Activated CD4-positive, alpha-beta T cell treated with anti-CD3 and anti-CD28 coated beads for 36 hours (primary cell): ENCODE measurements at regions not wholly inside any gene's neighbourhood (a gene's known extent, or its start where the extent isn't known, plus 50 kb on each side); places are given as distances from the start of the nearest gene placed in this dataset.
"Not testable (repeated sequence)": the region's sequence is repeated elsewhere in the genome, so short reads cannot be mapped to it uniquely, and the experiment has no call there.

Experiments
- ATAC-seq: fragments of 200-7000 bp; cut with Tn5 transposase; one replicate; pipeline ENCODE4 v1.10.0; 2021; ENCODE audit warnings: mild to moderate bottlenecking, moderate library complexity
- CTCF ChIA-PET: fragments of 350-600 bp; sonication (Branson Sonifier 250); formaldehyde crosslinking; loops from one replicate; lab custom pipeline; 2021; ENCODE audit warnings: antibody characterized with exemption; lab: Charles Lee
- POLR2A ChIA-PET: fragments of 350-600 bp; sonication (Branson Sonifier 250); formaldehyde crosslinking; loops from one replicate; lab custom pipeline; 2021; ENCODE audit warnings: antibody characterized with exemption, inconsistent platforms; lab: Charles Lee
- DNase-seq: peaks from one replicate; pipeline ENCODE4 v3.0.0-alpha.2; 2020
- H3K27ac Mint-ChIP-seq: one replicate; pipeline ENCODE4 v1.8.0; 2021; ENCODE audit warnings: mixed read lengths
- H3K27me3 Mint-ChIP-seq: one replicate; pipeline ENCODE4 v1.8.0; 2021; ENCODE audit warnings: mixed read lengths
- H3K36me3 Mint-ChIP-seq: one replicate; pipeline ENCODE4 v1.8.0; 2021; ENCODE audit warnings: low read depth, mixed read lengths
- H3K4me1 Mint-ChIP-seq: one replicate; pipeline ENCODE4 v1.8.0; 2021; ENCODE audit warnings: mixed read lengths
- H3K4me3 Mint-ChIP-seq: one replicate; pipeline ENCODE4 v1.8.0; 2021; ENCODE audit warnings: mild to moderate bottlenecking, moderate library complexity, mixed read lengths
- H3K9me3 Mint-ChIP-seq: one replicate; pipeline ENCODE4 v1.8.0; 2021; ENCODE audit warnings: low read depth, mixed read lengths
- intact Hi-C, 2 experiments: fragments of 100-400 bp; cut with DNase I in 1 of 2; cut with micrococcal nuclease in 1 of 2; formaldehyde crosslinking; loops; one replicate each; pipeline versions ENCODE4 v1.14.2 to v1.15.1; 2022 to 2024; cut with DNase I, micrococcal nuclease

DNA sequence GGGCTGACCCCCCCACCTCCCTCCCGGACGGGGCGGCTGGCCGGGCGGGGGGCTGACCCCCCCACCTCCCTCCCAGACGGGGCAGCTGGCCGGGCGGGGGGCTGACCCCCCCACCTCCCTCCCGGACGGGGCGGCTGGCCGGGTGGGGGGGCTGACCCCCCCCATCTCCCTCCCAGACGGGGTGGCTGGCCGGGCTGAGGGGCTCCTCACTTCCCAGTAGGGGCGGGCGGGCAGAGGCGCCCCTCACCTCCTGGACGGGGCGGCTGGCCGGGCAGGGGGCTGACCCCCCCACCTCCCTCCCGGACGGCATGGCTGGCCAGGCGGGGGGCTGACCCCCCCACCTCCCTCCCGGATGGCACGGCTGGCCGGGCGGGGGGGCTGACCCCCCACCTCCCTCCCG lies 115.7 kb downstream of the MIAT start:
- H3K4me3 Mint-ChIP-seq, H3K27me3 Mint-ChIP-seq, H3K4me1 Mint-ChIP-seq, POLR2A ChIA-PET, intact Hi-C loops, DNase-seq, ATAC-seq, H3K9me3 Mint-ChIP-seq, CTCF ChIA-PET, H3K27ac Mint-ChIP-seq: not testable (repeated sequence)
- peaks cover 35% of the 10 kb centered on the region for H3K36me3 Mint-ChIP-seq

DNA sequence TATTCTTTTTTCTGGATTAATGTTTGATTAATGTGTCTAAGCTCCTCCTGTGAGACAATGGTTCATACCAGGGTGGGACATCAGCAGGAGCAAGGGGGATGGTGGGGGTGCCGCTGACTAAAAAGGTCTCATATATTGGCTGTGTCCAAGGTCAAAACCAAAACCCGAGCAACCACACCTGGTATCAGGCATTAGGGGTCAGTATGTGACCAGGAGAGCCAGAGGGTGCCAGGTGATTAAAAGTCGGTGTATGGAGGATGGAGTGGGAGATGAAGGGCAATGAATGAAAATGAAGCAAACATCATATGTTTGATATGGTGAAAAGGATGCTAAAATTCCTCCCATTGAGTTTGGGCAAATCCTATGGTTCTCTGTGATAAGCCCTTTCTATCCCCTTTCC lies 118.0 kb downstream of the MIAT start:
- no peaks in the 10 kb centered on the region for H3K4me1 Mint-ChIP-seq
- peaks cover 53% of the 10 kb centered on the region for H3K36me3 Mint-ChIP-seq
- DNase-seq (no peak), ATAC-seq (no peak)
- no peaks in the 10 kb centered on the region for H3K9me3 Mint-ChIP-seq
- H3K4me3 Mint-ChIP-seq, result no peak overlapping the region
- H3K27ac Mint-ChIP-seq, result no peak overlapping the region
- ChIA-PET CTCF (interaction anchor here (1.1 kb wide), 1 partner anchor 10 kb away, joined by 3 read pairs; no protein-coding TSS in a partner anchor), POLR2A (no interaction called here)
- intact Hi-C loops, result no loop called here
- H3K27me3 Mint-ChIP-seq, result no peaks in the 10 kb centered on the region

DNA sequence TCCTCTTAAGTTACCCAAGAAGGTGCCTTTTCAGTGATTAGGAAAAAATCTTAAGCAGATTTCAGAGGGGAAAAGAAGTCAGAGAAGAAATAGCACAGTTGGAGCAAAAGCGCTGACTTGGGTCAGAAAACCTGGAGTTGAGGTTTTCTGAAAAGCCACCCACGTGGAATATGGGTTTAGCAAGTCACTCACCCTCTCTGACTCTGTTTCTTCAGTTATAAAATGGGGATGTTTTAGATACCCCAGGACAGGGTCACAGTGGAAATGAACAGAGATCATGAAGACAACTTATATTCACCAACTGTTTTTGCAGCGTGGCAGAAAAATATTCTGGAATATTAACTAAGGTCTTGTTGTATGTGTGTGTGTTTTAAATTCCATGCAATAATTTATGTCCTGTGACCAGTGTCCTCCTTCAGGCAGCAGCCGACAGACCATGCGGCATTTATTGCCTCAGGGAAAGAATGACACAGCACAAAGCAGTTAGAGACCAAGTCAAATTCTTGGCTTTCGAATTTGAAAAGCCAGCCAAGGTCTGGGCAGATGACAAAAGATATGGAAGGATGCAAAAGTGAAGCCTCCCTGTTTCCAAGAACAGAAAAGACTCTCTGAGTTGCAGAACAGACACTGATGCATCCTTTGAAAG lies 119.9 kb downstream of the MIAT start:
- no peak for ATAC-seq
- H3K27me3 Mint-ChIP-seq, result no peaks in the 10 kb centered on the region
- H3K4me3 Mint-ChIP-seq, result no peak overlapping the region
- no peak overlapping the region for H3K27ac Mint-ChIP-seq
- no peak for DNase-seq
- no peaks in the 10 kb centered on the region for H3K4me1 Mint-ChIP-seq
- ChIA-PET CTCF (no interaction called here), POLR2A (no interaction called here)
- intact Hi-C loops, result no loop called here
- H3K36me3 Mint-ChIP-seq, result peaks cover 58% of the 10 kb centered on the region
- no peaks in the 10 kb centered on the region for H3K9me3 Mint-ChIP-seq

DNA sequence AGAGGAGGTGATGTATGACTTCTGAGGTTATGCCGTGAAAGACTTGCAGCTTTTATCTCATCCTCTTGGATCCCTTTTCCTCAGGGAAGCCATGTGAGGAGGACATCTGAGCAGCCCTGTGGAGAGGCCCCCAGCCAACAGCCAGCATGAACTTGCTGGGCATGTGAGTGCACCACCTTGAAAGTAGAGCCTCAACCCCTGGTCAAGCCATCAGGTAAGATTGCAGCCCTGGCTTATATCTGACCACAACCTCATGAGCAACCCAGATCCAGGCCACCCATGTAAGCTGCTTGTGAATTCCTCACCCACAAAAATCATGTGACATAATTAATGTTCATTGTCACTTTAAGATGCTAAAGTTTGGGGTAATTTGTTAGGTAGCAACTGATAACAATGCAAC lies 121.0 kb downstream of the MIAT start:
- no peak for DNase-seq
- no peaks in the 10 kb centered on the region for H3K9me3 Mint-ChIP-seq
- H3K4me1 Mint-ChIP-seq, result no peaks in the 10 kb centered on the region
- H3K27ac Mint-ChIP-seq, result no peak overlapping the region
- no peaks in the 10 kb centered on the region for H3K27me3 Mint-ChIP-seq
- ChIA-PET POLR2A (no interaction called here), CTCF (interaction anchor here (0.6 to 0.8 kb wide), 2 partner anchors 17 to 1968 kb away, joined by 3 read pairs; no protein-coding TSS in a partner anchor)
- ATAC-seq, result no peak
- intact Hi-C loops, result no loop called here
- peaks cover 58% of the 10 kb centered on the region for H3K36me3 Mint-ChIP-seq
- H3K4me3 Mint-ChIP-seq, result no peak overlapping the region

DNA sequence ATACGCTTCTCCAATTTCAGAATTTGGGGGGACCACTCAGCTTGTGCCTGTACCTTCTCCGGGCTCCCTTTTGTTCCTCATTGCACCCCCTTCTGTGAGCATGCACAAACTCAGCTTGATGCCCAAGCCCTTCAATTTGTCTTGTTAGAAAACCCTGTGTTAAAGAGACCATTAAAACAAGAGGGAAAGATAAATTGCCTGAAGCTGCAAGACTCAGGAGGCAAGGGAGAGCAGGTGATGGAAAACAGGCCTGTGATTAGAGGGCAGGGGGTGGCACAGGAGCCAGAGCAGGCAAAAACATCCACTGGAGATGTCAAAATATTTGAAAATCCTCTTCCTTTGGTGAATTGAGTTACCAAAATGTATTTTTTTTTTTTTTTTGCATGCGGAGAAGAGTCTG lies 121.7 kb downstream of the MIAT start:
- Mint-ChIP-seq H3K4me3 (no peak overlapping the region), H3K36me3 (peaks cover 61% of the 10 kb centered on the region), H3K27me3 (no peaks in the 10 kb centered on the region), H3K9me3 (no peaks in the 10 kb centered on the region), H3K27ac (no peak overlapping the region), H3K4me1 (no peaks in the 10 kb centered on the region)
- POLR2A ChIA-PET, result no interaction called here
- CTCF ChIA-PET, result interaction anchor here (0.6 kb wide), 1 partner anchor 1967 kb away, joined by 3 read pairs; no protein-coding TSS in a partner anchor
- ATAC-seq (no peak), DNase-seq (no peak)
- intact Hi-C loops, result no loop called here

DNA sequence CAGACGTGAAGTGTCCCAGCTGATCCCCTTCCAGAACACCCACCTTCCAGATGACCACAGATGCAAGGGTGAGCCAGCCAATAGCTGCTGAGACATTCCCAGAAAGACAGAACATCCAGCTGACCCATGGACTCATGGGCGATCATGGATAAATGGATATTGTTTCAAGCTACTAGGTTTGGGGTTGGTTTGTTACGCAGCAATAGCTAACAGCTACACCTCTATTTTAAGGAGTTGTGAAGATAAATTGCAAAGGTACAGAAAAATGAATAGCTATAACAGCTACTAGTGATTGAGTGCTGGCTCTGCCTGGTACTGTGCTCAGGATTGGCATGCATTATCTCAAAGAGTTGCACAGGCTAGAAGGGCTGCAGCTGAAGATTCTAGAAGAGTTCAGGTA lies 122.5 kb downstream of the MIAT start:
- CTCF ChIA-PET, result no interaction called here
- H3K4me1 Mint-ChIP-seq, result no peaks in the 10 kb centered on the region
- H3K27ac Mint-ChIP-seq, result no peak overlapping the region
- POLR2A ChIA-PET, result no interaction called here
- DNase-seq (no peak), ATAC-seq (no peak)
- no peaks in the 10 kb centered on the region for H3K9me3 Mint-ChIP-seq
- intact Hi-C loops, result no loop called here
- H3K27me3 Mint-ChIP-seq, result no peaks in the 10 kb centered on the region
- peaks cover 57% of the 10 kb centered on the region for H3K36me3 Mint-ChIP-seq
- H3K4me3 Mint-ChIP-seq, result no peak overlapping the region

DNA sequence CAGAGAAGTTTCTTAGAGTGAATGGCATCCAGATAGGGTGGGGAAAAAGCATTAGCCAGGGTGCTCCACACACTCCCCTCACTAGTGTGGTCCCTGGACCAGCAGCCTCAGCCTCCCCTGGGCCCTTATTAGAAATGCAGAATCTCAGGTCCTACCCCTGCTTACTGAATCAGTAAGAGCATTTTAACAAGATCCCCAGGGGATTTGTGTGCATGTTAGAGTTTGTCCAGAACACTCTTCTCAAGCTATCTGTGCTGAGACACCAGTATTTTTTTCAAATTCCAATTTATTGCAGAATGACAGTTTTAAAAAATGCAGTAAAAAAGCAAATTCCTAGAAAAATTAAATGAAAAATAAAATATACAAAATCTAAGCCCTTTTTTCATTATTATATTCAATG lies 123.1 kb downstream of the MIAT start:
- H3K36me3 Mint-ChIP-seq, result peaks cover 56% of the 10 kb centered on the region

DNA sequence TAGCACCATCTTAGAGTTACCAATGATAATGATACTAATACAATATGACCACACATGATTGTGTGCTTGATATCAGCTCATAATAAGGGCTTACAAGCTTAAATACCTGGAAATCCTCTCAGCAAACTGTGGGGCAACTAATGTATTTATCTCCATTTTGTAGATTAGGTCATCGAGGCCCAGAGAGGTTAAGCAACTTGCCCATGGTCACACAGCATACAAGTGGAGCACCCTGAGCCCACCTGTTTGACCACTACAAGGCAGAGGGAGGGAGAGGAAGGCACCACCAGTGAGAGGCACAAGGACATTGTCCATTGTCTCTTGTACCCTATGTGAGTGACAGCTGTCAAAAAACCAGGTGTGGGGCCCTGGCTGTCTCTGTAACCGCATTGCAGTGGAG lies 123.7 kb downstream of the MIAT start:
- Mint-ChIP-seq H3K27ac (no peak overlapping the region), H3K4me1 (peaks cover 4% of the 10 kb centered on the region), H3K36me3 (peaks cover 52% of the 10 kb centered on the region), H3K27me3 (no peaks in the 10 kb centered on the region), H3K4me3 (no peak overlapping the region), H3K9me3 (no peaks in the 10 kb centered on the region)
- intact Hi-C loops, result no loop called here
- DNase-seq (no peak), ATAC-seq (no peak)
- CTCF ChIA-PET, result no interaction called here
- POLR2A ChIA-PET, result no interaction called here

More for the DNA sequence above, 123.1 kb downstream of the MIAT start:
- POLR2A ChIA-PET, result no interaction called here
- no peak overlapping the region for H3K4me3 Mint-ChIP-seq
- no peaks in the 10 kb centered on the region for H3K27me3 Mint-ChIP-seq
- no peak for DNase-seq
- CTCF ChIA-PET, result interaction anchor here (0.6 kb wide), 1 partner anchor 1596 kb away, joined by 3 read pairs; no protein-coding TSS in a partner anchor
- no peak overlapping the region for H3K27ac Mint-ChIP-seq
- H3K9me3 Mint-ChIP-seq, result no peaks in the 10 kb centered on the region
- intact Hi-C loops, result no loop called here
- no peak for ATAC-seq
- H3K4me1 Mint-ChIP-seq, result peaks cover 2% of the 10 kb centered on the region

DNA sequence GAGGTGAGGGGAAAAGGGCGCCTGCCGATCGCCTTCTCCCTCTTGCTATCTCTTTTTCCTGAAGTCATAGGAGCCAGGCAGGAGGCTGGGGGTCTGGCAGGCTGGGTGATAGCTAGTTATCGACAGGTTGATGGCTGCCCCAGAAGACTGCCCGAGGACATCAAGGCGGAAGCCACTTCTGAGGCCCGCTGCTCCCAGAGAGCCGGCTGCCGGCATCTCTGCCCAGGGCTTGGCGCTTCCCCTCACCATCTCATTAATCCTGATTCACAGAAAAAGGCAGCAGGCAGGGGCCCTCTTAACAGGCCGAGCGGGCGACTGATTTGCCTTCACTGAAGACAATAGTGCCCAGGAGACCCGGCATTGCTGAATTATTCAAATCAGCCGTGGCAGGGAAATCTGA lies 124.2 kb downstream of the MIAT start:
- no peak for DNase-seq
- Mint-ChIP-seq H3K4me1 (peaks cover 4% of the 10 kb centered on the region), H3K4me3 (no peak overlapping the region), H3K27me3 (no peaks in the 10 kb centered on the region), H3K36me3 (peaks cover 48% of the 10 kb centered on the region), H3K27ac (no peak overlapping the region), H3K9me3 (no peaks in the 10 kb centered on the region)
- ATAC-seq, result no peak
- CTCF ChIA-PET, result no interaction called here
- intact Hi-C loops, result no loop called here
- POLR2A ChIA-PET, result no interaction called here

DNA sequence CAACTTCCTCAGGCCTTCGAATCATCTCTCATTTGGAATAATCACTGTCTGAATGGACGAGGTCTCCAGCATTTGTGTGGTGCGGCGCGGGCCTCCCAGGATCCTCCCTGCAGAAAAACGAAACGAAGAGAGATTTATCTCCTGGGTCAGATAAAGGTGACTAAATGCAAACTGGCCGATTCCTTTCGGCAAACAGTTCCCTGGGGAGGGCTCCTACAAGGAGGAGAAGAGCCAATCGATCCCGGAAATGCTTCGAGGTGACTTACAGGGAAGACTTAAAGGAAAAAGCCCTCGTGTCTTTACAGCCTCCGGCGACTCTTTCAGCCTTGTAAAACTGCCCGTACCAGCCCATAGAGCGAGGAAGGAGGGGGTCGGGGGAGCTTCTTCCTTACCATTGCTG lies 126.5 kb downstream of the MIAT start:
- no peak for ATAC-seq
- ChIA-PET POLR2A (no interaction called here), CTCF (interaction anchor here (0.9 kb wide), 1 partner anchor 27 kb away, joined by 3 read pairs; no protein-coding TSS in a partner anchor)
- Mint-ChIP-seq H3K9me3 (no peaks in the 10 kb centered on the region), H3K4me1 (peaks cover 4% of the 10 kb centered on the region), H3K27ac (no peak overlapping the region), H3K27me3 (no peaks in the 10 kb centered on the region), H3K36me3 (peaks cover 34% of the 10 kb centered on the region), H3K4me3 (no peak overlapping the region)
- intact Hi-C loops, result no loop called here
- no peak for DNase-seq

DNA sequence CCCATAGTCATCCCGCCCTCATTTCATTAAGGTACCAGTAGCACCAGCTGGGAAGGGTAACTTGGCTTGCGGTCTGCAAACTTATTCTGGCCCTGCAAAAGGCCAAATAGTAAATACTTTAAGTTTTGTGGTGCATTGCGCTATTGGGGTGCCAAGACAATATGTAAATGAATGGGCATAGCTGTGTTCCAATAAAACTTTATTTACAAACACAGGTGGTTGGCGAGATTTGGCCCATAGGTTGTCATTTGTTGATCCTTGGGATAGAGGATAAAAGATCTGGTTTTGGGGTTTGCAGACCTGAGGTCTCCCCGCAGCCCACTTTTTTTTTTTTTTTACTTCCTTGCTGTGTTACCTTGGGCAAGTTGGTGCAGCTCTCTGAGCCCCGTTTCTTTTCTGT lies 127.4 kb downstream of the MIAT start:
- Mint-ChIP-seq H3K36me3 (peaks cover 29% of the 10 kb centered on the region), H3K4me1 (peaks cover 4% of the 10 kb centered on the region), H3K9me3 (no peaks in the 10 kb centered on the region), H3K4me3 (no peak overlapping the region), H3K27me3 (no peaks in the 10 kb centered on the region), H3K27ac (no peak overlapping the region)
- ATAC-seq, result no peak
- ChIA-PET POLR2A (interaction anchor here (0.7 kb wide), 1 partner anchor 47 kb away, joined by 3 read pairs; no protein-coding TSS in a partner anchor), CTCF (interaction anchor here (0.9 to 1.6 kb wide), 3 partner anchors 9 to 28 kb away, joined by 3 read pairs; no protein-coding TSS in a partner anchor)
- DNase-seq, result no peak
- intact Hi-C loops, result no loop called here

DNA sequence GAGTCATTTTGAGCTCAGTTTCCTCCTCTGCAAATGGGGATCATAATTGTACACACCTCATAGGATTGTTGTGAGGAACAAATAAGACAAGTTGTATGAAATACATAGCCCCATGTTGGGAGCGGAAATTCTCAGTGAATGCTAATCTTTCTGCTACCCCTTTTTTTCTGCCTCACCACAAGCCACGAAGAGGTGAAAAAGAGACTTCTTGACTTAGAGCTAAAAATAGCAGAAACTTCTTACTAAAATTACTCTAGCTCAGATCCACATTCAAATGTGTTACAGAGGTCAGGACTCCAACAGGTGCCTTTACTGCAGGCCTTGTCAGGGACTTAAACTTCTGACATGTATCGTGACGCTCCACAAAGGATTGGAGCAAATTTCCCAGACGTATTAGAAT lies 128.5 kb downstream of the MIAT start:
- no peaks in the 10 kb centered on the region for H3K9me3 Mint-ChIP-seq
- H3K27me3 Mint-ChIP-seq, result no peaks in the 10 kb centered on the region
- H3K4me1 Mint-ChIP-seq, result peaks cover 4% of the 10 kb centered on the region
- no peak overlapping the region for H3K4me3 Mint-ChIP-seq
- no peak overlapping the region for H3K27ac Mint-ChIP-seq
- DNase-seq (no peak), ATAC-seq (no peak)
- intact Hi-C loops, result no loop called here
- ChIA-PET POLR2A (interaction anchor here (0.6 kb wide), 1 partner anchor 51 kb away, joined by 12 read pairs; no protein-coding TSS in a partner anchor), CTCF (interaction anchor here (1.2 to 1.6 kb wide), 2 partner anchors 10 to 12 kb away, joined by 3 read pairs; no protein-coding TSS in a partner anchor)
- H3K36me3 Mint-ChIP-seq, result peaks cover 26% of the 10 kb centered on the region
